ENCODE measurements at regions not wholly inside any gene's neighbourhood (a gene's known extent, or its start where the extent isn't known, plus 50 kb on each side); places are given as distances from the start of the nearest gene placed in this dataset.
A peak's percentile ranks its signal among the peaks of the same experiment; 100 is the strongest.
"Not testable (repeated sequence)": the region's sequence is repeated elsewhere in the genome, so short reads cannot be mapped to it uniquely, and the experiment has no call there.

DNA sequence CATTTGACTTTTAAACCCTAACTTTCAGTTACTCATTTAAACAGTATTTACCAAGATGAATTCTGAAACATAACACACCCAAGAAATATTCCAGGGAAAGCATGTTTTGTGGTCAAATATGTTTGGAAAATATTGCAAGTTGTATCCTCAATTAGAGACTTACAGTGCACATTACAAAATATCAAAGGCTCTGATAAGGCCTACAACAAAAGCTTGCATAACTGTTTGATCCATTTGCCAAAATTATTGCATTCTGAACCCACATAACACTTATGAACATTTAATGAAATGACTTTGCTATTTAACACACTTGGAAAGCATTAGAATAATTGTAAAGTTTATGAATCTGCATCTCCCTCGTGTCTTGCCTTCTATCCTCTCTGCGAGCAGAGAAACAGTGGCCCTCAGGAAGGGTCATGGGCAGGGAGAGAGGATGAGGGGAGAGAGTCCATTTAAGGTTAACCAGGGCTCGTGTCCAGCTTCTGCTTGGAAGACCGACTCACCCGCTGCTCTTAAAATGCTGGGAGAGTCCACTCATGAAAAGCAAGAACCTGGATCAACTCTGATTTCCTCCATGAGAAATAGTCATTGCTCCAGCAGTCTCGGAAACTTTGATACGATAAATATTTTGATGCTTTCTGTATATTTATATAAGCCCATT is 408.2 kb upstream of the ZMIZ1 start:
- no peak for DNase-seq

DNA sequence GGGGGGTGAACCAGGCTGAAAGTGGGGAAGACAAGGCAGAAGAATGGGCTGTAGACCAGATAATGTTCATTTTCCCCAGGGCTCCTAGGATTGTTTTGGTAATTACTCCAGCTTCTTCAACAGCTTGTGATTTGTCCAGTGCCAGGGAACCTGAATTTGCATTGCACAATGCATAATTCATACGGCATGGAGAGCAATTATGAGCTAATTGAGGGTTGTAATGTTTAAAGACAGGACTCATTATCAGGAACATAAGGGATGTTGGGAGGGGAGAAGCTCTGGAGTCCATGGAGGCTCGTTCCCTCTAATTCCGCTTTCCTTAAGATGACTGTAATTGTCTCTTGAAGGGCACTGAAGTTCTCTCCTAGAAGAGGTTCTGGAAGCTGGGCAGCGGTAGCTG is 405.0 kb upstream of the ZMIZ1 start:
- DNase-seq, result peak in 1 of 2 experiments; percentile 17

DNA sequence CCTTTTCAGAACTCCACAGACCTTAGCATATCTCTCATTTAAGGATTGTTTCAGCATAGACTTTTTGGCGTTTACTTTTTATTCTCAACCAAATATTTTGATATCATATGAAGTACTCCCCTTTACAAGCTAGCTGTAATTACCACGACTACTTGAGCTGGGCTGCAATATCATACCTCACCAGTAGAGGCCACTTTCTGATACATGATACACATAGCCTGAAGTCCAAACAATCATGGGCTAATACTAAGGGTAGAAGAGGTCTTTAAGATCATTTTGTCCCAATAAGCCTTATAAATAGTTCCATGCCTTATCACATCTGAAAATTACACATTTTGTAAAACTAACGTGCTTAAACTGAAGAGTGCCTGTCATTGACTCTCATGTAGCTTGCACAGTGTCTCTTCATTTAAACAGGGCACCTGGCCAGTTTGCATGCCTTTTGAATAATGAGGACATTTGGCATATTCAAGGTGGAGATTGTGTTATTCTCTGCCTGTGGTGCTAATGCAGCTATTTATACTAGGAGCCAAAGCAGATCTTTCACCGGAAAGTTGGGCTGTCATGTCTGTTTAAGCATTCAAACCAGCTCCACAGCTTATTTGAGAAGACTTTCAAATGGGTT is 403.7 kb upstream of the ZMIZ1 start:
- no peak for DNase-seq

DNA sequence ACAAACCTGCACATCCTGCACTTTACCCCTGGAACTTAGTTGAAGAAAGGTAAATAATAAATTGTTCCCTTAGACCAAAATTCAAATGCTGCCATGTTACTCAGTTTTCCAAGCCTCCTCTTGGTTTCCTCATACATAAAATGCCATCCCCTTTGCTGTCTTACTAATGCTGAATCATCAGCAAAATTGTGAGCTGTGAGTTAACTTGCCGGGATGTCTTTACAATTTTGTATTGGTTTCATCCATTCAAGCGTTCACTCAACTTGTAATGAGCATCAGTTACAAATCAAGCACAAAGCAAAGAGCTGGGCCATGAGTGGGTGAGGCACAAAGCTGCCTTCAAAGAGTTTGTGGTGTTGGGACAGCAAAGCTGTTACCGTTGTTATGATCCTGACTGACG is 395.8 kb upstream of the ZMIZ1 start:
- no peak for DNase-seq

DNA sequence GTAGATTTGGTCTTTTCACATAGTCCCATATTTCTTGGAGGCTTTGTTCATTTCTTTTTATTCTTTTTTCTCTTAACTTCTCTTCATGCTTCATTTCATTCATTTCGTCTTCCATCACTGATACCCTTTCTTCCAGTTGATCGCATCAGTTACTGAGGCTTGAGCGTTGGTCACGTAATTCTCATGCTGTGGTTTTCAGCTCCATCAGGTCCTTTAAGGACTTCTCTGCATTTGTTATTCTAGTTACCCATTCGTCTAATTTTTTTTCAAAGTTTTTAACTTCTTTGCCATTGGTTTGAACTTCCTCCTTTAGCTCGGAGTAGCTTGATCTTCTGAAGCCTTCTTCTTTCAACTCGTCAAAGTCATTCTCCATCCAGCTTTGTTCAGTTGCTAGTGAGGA is 387.6 kb upstream of the ZMIZ1 start:
- not testable (repeated sequence) for DNase-seq

DNA sequence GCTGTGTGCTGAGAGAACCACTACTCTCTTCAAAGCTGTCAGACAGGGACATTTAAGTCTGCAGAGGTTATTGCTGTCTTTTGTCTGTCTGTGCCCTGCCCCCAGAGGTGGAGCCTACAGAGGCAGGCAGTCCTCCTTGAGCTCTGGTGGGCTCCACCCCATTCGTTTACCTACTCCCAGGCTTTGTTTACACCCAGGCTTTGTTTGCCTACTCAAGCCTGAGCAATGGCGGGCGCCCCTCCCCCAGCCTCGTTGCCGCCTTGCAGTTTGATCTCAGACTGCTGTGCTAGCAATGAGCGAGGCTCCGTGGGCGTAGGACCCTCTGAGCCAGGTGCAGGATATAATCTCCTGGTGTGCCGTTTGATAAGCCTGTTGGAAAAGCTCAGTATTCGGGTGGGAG is 386.8 kb upstream of the ZMIZ1 start:
- DNase-seq, result not testable (repeated sequence)

DNA sequence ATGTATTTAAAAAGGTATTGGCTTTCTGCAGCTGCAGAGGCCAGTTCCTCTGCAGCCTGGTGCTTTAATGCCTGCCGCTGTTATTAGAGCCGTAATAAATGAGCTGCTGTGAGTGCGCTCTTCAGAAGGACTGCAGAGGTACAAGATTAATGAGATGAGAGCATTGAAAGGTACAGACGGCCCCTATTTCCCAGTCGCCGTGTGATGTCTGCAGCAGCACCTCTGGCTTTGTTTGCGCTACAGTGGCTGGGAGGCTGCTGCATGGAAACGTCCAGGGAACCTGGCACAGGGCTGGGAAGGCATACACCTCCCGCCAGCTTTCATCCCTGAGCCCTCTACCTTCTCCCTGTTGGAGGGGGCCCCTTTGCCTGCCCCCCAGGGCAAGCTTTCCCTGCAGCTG is 383.8 kb upstream of the ZMIZ1 start:
- peak; percentile 34 to 73 for DNase-seq

DNA sequence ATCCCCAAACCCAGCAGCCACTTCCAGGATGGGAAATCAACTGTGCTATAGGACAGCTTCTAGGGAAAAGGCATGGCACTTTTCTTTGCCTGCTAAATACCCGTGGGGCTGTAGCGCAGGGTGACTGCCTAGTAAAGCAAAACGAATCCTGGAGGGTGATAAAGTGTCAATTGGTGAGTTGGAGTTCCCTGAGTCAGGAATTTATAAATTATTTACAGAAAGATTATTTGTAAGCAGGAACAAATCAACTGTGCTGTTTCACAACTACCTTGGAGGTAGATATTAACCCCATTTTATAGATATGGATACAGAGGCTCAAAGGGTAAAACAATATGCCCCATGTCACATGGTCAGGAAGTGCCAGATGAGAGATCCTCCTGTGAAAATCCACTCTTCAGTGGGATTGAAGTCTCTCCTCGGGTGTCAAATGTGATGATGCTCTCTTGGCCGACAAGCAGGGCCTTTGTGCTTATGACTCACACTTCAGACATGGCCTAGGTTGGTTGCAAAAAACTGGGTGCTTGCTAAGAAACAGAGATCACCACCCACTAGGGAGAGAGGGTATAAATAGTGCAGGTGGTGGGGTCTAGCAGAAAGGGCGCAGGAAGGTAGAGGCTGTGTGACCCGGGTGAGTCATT is 383.2 kb upstream of the ZMIZ1 start:
- DNase-seq, result no peak

DNA sequence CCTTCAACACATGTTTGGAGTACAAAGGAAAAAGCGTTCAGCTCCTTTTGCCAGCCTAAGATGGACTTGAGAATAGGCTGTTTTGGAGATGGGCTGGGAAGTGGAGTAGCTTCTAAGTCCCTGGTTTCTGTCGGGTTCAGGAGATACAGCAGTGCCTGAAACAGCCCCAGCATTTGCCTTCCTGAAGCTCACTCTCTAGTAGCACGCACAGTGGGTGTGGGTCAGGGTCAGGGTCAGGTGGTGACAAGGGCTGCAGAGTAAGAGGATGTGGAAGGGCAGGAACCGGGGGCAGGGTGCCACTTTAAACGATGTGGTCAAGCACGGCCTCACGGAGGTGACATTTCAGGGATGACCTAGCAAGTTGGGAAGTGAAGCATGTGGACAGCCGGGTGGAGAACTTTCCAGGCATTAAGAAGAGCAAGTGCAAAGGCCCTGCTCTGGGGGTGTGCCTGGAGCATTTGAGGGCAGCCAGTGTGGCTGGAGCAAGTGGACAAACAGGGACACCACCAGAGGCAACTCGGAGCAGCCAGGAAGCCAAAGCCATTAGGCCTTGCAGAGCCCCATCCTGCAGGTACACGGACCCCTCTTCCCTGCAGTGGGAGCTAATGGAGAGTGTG is 382.2 kb upstream of the ZMIZ1 start:
- no peak for DNase-seq

DNA sequence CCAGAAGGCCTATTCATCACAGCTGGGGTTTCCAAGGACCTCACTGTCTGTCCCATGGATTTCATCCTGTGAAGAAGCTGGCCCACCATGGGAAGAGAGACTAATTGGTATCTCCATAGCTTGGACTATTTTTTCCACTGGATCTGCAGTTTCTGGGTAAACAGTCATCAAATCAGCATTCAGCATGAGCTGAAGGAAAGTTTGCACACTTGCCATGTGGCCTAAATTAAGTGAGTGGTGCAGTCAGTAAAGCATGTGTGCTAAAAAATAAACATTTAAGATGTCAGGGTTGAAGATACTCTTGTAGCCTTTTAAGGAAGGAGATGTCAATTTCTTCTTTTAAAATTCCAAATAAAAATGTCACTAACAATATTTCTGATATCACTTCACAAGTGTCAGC is 381.1 kb upstream of the ZMIZ1 start:
- DNase-seq, result no peak

DNA sequence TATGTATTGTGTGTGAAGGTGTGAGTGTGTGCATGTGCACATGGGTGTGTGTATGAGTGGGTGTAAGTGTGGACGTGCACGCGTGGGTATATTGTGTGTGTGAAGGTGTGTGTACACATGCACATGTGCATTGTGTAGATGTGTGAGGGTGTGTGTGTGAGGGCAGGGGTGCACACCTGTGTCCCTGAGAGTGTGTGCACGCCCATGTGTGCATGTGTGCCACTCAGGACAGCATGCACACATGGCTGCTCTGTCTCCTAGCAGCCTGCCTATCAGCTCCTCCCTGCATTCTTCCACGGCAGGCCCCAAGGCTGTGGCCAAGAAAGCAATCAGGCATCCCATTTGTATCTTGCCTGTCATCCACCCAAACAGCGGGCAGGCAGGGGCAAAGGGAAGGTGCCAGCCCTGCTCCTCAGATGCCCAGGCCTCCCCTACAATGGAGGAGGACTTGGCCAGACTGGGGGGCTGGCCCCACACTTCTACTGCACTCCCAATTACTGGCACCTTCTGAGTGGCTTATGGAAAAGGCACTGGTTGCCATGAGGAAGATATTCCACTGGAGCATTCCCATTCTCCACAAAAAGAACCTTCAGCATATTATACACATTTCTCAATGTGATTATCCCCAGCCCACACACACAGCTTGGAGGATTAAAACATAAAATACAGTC is 380.4 kb upstream of the ZMIZ1 start:
- no peak for DNase-seq

DNA sequence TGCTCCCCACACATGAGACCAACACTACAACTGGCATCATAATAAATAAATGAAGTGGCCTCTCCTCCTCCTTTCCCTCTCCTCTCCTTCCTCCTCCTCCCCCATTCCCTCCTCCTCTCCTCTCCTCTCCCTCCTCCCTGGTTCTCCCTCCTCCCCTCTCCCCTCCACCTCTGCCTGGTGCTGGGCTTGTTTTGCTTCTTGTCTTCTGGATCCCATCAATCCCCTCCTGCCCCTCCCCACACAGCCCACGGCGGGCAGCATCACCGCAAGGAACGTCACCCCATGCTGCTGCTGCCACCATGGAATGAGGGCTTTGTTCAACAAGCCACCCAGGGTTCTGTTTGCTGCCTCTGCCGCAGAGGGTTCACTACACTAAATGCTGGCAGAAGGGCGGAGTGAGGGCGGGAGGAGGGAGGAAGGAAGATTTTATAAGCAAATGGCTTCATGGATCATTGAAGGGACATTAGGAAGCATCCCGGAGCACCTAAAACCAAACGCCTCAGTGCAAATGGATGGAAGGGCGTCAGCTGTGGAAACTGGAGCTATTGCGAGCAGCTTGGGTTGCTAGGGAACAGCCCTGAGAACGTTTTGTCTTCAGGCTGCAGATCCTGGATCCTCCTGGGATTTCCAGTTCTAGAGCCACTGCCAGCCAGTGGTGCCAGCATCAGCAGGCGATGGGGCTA is 379.7 kb upstream of the ZMIZ1 start:
- peak; percentile 35 to 52 for DNase-seq

DNA sequence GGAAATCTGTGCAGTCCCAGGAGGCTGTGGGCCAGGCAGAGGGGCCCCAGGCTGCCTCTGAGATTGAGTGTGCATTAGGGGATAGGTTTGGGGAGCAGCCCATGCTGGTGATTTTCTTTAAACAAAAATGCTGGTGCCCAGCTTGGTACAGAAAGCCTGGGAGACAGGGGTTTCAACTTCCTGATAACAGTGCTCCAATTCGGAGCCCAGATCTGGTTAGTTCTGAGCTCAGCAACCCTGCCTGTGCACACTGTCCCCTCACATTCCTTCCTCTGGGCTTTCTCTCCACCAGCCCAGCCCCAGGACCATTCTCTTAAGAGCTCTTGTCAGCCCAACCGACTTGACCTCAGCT is 379.2 kb upstream of the ZMIZ1 start:
- no peak for DNase-seq

DNA sequence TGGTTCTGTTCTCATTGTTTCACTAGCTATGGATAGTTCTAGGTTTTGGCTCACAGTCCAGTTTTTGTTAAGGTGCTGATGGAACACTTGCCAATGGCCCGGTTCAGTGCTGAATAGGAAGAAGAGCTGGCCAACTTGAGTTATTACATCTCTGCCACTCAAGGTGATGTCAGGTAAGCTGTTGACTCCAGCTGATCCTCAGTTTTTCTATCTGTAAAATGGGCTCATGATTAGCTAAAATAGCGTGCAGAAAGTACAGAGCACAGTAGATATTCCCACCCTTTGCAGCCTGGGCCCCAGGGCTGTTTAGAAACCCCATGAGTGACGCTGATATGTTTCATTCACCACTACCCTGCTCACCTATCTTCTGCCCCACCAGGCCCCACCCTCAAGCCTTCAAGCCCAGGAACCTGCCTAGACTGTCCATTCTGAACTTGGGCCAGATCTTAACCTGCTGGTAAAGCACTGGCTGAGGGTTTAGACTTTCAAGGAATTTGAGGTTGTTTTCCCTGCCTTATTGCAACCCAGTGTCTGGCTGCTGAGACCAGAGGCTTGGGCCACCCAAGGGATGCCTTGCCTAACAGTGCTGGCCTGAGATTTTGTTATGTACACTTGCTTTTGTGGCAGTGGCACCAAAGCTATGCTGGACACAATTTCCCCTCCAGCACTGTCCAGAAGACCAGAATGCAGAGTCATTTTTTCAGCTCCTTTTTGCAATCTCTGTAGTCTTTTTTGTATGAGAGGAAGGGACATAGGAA is 378.2 kb upstream of the ZMIZ1 start:
- DNase-seq, result no peak

DNA sequence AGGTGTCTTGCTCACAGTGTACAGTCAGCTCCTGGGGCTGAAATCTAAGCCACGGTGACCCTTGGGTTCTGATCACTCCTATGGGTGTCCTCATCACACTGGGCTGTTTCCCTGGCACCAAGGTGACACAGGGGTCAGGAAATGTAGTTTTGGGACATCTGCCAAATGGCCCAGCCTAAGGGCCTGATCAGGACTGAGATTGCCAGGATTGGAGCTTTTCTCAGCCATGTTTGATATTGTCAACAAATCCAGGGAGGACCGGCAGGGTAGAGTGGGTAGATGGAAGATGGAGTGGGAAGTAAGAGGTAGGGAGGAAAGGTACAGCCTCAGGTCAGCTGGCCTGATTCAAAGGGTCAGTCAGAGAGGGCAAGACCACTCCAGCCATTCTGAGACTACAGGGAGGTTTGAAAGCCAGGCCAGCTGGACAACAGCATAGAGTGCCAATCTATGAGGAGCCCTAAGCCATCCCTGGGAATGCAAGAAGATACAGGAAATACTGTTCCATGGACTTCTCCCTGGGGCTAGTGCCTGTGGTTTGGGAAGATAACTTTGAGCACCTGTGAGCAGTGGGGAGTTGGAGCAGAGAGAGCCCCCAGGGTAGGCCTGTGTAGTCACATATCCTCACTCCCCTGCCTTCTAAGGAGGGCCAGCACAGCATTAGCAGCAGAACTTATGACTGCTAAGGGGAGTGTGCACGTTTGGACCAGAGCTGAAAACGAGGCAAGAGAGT is 377.3 kb upstream of the ZMIZ1 start:
- no peak for DNase-seq

DNA sequence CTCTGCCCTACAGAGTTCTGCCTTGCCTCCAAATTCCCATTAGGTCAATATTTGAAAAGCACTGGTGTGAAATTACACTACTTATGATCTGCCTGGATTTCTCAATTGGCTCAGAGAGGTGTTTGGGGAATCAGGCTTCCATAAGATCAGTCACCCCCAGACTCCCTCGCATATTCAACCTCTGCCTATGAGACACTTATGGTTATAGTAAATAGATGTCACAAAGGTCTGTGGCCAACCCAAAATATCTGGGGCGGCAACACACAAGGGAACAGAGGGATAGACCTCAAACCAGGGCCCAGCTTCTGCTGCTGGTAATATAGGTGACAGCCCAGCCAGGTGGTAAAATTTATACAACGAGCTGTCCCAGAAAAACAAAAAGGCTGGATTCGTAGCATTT is 376.7 kb upstream of the ZMIZ1 start:
- DNase-seq, result no peak

DNA sequence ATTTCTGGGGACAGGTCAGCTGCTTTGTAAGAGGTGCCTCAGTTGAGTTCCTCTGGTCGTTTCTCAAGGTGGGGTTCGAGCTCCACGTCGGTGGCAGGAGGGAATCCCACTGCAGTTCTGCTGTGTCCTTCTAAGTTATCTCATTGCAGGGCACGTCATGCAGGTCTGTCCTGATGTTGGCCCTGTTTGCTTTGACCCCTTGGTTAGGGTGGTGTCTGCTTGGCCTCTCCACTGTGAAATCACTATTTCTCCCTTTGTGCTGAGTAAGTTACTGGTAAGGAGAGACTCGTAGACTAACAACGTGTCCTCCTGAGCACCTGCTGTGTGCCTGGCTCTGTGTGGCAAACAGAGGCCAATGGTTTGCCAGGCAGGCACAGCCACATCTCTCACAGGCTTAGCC is 372.9 kb upstream of the ZMIZ1 start:
- no peak for DNase-seq

DNA sequence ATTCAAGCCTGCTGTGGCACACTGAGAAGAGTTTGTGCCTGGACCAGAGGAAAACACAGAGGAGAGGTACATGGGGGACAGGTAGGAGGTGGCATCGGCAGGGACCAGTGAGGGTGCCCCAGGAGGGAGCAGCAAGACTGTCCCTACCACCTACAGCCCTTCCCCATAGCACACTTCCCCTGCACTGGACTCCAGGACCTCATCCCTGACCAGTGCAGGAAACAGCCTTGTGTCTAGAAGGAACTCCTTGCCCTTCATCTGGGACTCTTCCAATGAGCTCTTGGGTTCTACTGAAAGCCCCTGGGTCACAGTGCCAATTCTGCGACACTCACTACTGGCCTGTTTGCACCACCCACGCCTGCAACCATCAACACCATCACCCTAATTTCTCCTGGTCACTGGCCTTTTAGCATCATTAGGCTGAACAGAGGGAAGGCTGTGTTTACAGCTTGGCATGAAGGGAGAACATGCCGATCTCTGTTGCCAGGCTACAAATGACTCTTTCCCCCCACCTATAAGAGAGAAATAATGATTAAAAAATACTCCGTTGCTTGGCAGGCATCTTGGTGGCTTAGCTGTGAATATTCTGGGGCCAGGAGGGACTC is 371.9 kb upstream of the ZMIZ1 start:
- DNase-seq, result peak in 1 of 2 experiments; percentile 1

DNA sequence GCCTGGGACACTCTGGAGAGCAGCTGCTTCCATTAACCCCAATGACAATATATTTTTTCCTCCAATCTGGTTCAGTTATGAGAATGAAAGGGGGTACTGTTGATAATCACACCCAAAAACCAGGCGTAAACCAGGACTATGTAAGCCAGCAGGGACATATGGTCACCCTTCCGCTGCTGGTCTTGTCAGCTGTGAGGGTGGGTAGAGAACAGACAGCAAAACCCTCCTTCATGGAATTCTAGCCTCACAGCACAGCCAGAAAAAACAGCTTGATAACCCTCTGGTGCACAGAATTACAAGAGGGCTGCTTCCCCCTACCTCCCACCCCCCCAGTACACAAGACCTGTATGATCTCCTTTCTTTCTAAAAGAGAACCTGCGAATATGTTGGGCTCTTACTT is 368.8 kb upstream of the ZMIZ1 start:
- no peak for DNase-seq

DNA sequence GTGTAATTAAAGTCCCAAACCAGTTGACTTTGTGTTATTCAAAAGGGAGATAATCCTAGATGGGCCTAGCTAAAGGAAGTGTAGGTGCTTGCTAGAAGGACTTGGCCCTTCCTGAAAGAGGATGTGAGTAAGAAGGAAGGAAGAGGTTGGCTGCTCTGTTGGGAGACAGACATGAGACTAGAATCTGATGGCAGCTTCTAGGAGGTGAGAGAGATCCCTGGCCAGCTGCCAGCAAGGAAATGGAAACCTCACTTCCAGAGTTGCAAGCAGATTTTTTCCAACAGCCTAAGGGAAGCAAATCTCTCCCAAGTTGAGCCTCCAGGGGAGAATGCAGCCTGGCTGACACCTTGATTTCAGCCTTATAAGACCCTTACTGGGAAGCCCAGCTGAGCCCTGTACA is 368.4 kb upstream of the ZMIZ1 start:
- no peak for DNase-seq

All from NCI-H2081 (cell line).